ENCODE measurements at regions not wholly inside any gene's neighbourhood (a gene's known extent, or its start where the extent isn't known, plus 50 kb on each side); places are given as distances from the start of the nearest gene placed in this dataset.
"Not testable (repeated sequence)": the region's sequence is repeated elsewhere in the genome, so short reads cannot be mapped to it uniquely, and the experiment has no call there.

GRCh38 chr4:107467461-107467860, 252.6 kb downstream of the PAPSS1 start:
- FAIRE-seq = no peak

GRCh38 chr4:107458194-107458593, 261.8 kb downstream of the PAPSS1 start:
- FAIRE-seq = no peak

GRCh38 chr4:107453987-107454386, 266.0 kb downstream of the PAPSS1 start:
- no peak for FAIRE-seq

- no peak for FAIRE-seq
Observed at GRCh38 chr4:107452717-107453630, 267.1 kb downstream of the PAPSS1 start.

- FAIRE-seq = no peak
Observed at GRCh38 chr4:107449611-107450369, 270.2 kb downstream of the PAPSS1 start.

- FAIRE-seq = no peak
Observed at GRCh38 chr4:107442538-107443111, 277.4 kb downstream of the PAPSS1 start.

- no peak for FAIRE-seq
Observed at GRCh38 chr4:107439401-107439800, 280.6 kb downstream of the PAPSS1 start.

- FAIRE-seq = not testable (repeated sequence)
Observed at GRCh38 chr4:107436471-107436870, 283.6 kb downstream of the PAPSS1 start.

GRCh38 chr4:107432451-107432850, 287.6 kb downstream of the PAPSS1 start:
- FAIRE-seq = no peak

- FAIRE-seq = no peak
Observed at GRCh38 chr4:107423677-107424405, 296.2 kb downstream of the PAPSS1 start.

GRCh38 chr4:107419536-107419935, 300.5 kb downstream of the PAPSS1 start:
- not testable (repeated sequence) for FAIRE-seq

GRCh38 chr4:107419052-107419451, 301.0 kb downstream of the PAPSS1 start:
- no peak for FAIRE-seq

- not testable (repeated sequence) for FAIRE-seq
Observed at GRCh38 chr4:107415490-107415889, 304.5 kb downstream of the PAPSS1 start.

- not testable (repeated sequence) for FAIRE-seq
Observed at GRCh38 chr4:107409872-107410271, 310.2 kb downstream of the PAPSS1 start.

GRCh38 chr4:107408968-107409367, 311.1 kb downstream of the PAPSS1 start:
- no peak for FAIRE-seq

GRCh38 chr4:107404591-107405300, 315.3 kb downstream of the PAPSS1 start:
- FAIRE-seq = no peak

- no peak for FAIRE-seq
Observed at GRCh38 chr4:107402291-107402690, 317.7 kb downstream of the PAPSS1 start.

GRCh38 chr4:107392951-107393350, 327.1 kb downstream of the PAPSS1 start:
- no peak for FAIRE-seq

GRCh38 chr4:107392380-107392779, 327.7 kb downstream of the PAPSS1 start:
- no peak for FAIRE-seq

- FAIRE-seq = no peak
Observed at GRCh38 chr4:107391630-107392028, 328.4 kb downstream of the PAPSS1 start.

GRCh38 chr4:107391009-107391629, 328.9 kb downstream of the PAPSS1 start:
- no peak for FAIRE-seq

GRCh38 chr4:107389965-107390364, 330.1 kb downstream of the PAPSS1 start:
- no peak for FAIRE-seq
